Fibroblast of the conjunctiva (primary cell): ENCODE measurements at regions not wholly inside any gene's neighbourhood (a gene's known extent, or its start where the extent isn't known, plus 50 kb on each side); places are given as distances from the start of the nearest gene placed in this dataset.

ENCODE experiments used
- DNase-seq: peaks from one replicate; pipeline ENCODE4 v3.0.0-alpha.2; 2010; ENCODE audit warnings: low read depth

GRCh38 chr13:107392205-107392604, 823.1 kb downstream of the LIG4 start:
- DNase-seq, result no peak

- DNase-seq, result no peak
These were observed 819.6 kb upstream of the ARGLU1 start for GRCh38 chr13:107387525-107387924.

GRCh38 chr13:107379407-107380155, 811.6 kb upstream of the ARGLU1 start:
- DNase-seq, result no peak

- DNase-seq, result no peak
These were observed 808.6 kb upstream of the ARGLU1 start for GRCh38 chr13:107376341-107377125.

- no peak for DNase-seq
These were observed 807.9 kb upstream of the ARGLU1 start for GRCh38 chr13:107375701-107376340.

- DNase-seq, result no peak
These were observed 806.1 kb upstream of the ARGLU1 start for GRCh38 chr13:107374038-107374437.

GRCh38 chr13:107373551-107373950, 805.6 kb upstream of the ARGLU1 start:
- peak; percentile 26 for DNase-seq

GRCh38 chr13:107370015-107370785, 802.3 kb upstream of the ARGLU1 start:
- DNase-seq, result peak; percentile 1

GRCh38 chr13:107367258-107367657, 799.3 kb upstream of the ARGLU1 start:
- no peak for DNase-seq

- no peak for DNase-seq
These were observed 797.7 kb upstream of the ARGLU1 start for GRCh38 chr13:107365466-107366215.

- no peak for DNase-seq
These were observed 796.7 kb upstream of the ARGLU1 start for GRCh38 chr13:107364658-107365057.

- DNase-seq, result no peak
These were observed 793.7 kb upstream of the ARGLU1 start for GRCh38 chr13:107361666-107362065.

- no peak for DNase-seq
These were observed 792.1 kb upstream of the ARGLU1 start for GRCh38 chr13:107360010-107360409.

- DNase-seq, result no peak
These were observed 790.9 kb upstream of the ARGLU1 start for GRCh38 chr13:107358866-107359265.

- DNase-seq, result no peak
These were observed 783.4 kb upstream of the ARGLU1 start for GRCh38 chr13:107351305-107351704.

- DNase-seq, result no peak
These were observed 781.0 kb upstream of the ARGLU1 start for GRCh38 chr13:107348925-107349324.

GRCh38 chr13:107348471-107348870, 780.5 kb upstream of the ARGLU1 start:
- no peak for DNase-seq

GRCh38 chr13:107347641-107348369, 779.9 kb upstream of the ARGLU1 start:
- DNase-seq, result no peak

GRCh38 chr13:107342747-107343146, 774.8 kb upstream of the ARGLU1 start:
- no peak for DNase-seq

- no peak for DNase-seq
These were observed 771.3 kb upstream of the ARGLU1 start for GRCh38 chr13:107339209-107339608.

- no peak for DNase-seq
These were observed 764.3 kb upstream of the ARGLU1 start for GRCh38 chr13:107332188-107332587.
